Middle frontal gyrus (tissue), 1 donor: ENCODE measurements at regions not wholly inside any gene's neighbourhood (a gene's known extent, or its start where the extent isn't known, plus 50 kb on each side); places are given as distances from the start of the nearest gene placed in this dataset.

Experiments
- DNase-seq: peaks from one replicate; pipeline ENCODE4 v3.0.0-alpha.2; 2015; ENCODE audit warnings: low spot score; ENCODE audit errors: extremely low spot score

DNA sequence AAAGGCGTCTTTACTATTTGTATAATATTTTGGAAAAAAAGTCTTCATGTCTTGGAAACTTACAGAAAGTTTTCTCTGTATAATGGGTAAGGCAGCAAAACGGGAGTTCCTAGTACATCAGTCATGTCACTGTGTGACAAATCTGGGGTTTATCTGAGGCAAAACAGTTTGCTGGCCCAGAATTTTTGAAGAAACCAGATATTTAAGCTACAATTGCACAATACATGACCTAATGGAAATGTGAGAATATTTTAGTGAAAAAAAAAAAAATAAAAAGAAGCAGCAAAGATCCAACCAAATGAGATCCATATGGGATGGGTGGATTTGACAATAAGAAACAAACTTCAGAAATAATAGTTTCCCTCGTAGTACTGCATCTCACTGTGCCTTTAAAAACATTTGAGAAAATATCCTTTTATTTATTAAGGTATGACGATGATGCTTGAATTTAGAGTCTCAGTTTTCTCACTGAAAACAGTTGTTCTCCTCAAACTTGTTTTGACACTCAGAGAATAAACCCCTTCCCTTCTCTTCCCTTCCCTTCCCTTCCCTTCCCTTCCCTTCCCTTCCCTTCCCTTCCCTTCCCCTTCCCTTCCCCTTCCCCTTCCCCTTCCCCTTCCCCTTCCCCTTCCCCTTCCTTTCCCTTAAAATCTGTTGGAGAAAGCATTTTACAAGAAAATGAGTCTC lies 180.5 kb upstream of the TUT7 start:
- DNase-seq = no peak

DNA sequence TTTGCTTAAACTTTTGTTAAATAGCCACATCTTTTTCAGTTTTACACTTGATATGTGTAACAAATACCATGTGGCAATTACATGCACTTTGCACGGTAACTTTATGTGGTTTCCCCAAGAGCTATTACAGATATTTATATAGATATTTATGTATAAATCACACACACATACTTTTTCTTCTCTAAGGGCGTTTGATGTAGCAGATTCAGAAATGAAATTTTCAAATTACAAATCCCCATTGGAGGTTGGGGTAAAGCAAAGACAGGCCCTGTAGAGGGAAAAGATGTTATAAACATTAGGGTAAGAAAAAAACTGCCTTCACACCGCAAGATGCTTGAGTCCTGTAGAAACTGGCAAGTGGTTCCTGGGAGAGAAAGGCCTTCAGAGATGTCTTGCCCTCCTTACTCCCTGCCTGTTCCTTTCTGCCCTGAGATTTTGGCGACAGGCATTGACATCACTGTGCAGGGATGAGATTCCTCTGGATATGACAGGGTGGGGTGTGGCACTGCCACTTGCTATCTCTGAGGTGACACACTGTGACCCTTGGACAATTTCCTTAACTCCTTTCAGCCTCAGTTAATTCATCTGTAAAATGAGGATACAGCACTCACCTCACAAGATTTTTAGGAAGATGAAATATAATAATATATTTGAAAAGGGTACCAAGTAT lies 177.9 kb upstream of the TUT7 start:
- no peak for DNase-seq

DNA sequence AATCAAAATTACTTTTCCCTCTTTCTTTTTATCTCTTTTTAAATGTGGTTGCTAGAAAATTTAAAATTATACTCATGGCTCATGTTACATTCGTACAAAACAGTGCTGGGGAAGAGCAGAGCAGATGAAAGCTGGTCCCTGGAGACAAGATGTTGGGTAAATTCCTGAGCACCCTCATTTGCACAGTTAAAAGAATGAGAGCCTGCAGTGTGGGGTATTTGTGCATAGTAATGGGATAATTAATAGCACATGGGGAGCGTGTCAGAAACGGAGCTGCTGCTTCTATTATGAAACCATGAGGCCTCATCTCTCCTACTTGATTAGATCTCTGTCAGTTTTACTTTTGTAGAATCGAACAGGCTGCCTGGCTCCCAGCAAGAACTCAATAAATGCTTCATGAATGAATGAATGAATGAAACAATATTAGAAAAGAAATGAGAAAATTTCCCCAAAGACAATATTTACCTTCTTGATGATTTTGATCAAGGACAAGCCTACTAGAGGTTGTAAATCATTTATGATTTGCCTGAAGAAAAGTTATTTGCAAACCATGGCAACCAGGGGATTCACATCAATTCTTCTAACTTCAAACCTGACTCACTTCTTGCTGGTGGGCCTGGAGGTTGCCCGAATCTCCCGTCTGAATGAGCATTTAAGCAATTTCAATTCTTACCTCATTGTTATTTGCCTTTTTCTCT lies 177.2 kb upstream of the TUT7 start:
- DNase-seq = no peak

DNA sequence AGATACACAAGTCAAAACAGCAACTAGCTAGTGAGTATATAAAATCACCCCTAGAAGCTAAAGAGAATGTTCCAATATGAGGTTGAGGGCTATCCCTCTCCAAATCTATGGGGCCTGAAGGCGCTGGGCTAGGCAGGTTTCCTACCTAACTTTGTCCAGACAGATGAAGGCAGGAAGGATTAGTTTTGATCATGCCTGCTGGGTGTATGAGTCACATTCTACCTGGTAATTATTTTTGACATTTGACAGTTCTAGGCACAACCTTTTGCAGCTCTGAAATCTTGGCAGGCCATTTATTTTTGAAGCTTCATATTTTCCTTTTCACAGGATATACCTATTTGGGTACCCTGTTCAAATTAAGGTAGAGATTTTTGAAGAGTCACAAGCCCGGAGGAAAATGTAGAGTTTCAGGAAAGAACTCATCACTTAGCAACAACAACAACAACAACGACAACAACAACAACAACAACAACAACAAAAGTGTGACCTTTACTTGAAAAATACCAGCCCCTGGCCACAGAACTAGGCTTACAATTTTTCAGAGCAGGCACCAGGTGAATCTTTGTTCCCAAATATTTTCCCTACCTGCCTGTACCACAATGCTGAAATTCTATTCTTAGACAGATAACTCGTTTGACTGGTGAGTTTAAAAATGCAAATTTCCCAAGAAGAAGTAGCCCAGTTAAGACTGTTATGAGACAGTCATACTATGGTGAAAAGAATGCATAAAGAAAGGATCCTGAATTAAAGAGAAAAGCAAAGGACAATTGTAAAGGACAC lies 175.5 kb upstream of the TUT7 start:
- no peak for DNase-seq

DNA sequence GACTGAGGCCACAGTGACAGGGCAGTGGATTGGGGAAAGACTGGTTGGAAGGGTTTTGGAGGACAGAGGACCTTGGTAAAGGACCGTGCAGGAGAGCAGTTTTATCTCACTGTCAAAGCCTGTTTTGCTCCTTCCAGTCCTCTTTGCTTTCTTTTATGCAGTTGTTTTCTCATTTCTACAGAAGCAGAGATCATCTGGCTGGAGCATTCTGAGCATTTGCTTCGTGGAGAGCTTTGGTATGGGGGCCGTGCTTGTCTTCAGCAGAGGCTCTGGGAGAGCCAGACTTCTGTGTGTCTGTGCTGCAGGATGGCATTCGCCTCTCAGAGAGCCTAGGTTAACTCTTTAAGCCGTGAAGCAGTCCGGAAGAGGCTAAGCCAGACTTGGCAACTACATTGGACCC lies 171.8 kb upstream of the TUT7 start:
- DNase-seq = no peak

DNA sequence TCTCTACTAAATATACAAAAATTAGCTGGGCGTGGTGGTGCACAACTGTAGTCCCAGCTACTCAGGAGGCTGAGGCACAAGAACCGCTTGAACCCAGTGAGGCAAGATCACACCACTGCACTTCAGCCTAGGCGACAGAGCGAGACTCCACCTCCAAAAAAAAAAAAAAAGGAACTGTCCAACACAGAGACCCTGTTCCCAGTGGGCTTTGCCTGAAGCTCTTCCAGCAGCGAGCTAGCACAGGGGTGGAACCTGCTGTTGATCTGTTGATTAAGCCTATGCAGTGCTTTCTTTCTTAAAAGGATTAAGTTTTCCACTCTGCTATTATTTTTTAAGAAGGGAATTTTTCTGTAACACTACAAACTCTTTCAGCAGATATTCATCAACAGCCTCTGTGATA lies 171.0 kb upstream of the TUT7 start:
- no peak for DNase-seq

DNA sequence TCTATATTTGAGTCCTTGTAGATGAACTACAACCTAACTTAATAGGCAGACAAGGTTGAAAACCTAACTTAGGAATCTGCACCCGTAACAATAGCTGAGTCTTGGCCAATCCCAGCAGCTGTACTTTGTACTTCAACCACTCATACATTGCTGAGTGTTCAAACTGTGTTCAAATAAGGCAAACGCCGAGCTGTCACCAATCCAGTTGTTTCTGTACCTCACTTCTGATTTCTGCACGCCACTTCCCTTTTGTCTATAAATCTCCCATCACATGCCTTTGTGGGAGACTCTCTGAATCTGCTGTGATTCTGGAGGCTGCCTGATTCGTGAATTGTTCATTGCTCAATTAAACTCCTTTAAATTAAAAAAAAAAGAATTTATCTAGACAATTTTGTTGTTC lies 167.8 kb upstream of the TUT7 start:
- DNase-seq = no peak

DNA sequence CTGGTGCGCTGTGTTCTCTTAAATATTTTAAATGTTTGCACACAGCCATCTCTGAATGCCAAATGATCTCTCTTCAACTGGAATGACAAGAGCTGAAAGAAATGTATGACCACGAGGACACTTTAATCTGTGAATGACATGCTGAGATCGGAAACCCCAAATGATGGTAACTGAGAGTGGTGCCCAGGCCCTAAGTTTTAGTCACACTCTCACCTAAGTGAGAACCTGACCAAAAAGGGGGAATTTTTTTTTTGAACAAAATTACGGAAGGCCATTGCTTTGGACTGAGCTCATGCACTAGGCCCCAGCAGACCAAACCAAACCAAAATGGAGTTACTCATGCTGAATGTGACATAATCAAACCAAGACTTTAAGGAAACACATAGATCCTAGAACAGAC lies 167.1 kb upstream of the TUT7 start:
- no peak for DNase-seq

DNA sequence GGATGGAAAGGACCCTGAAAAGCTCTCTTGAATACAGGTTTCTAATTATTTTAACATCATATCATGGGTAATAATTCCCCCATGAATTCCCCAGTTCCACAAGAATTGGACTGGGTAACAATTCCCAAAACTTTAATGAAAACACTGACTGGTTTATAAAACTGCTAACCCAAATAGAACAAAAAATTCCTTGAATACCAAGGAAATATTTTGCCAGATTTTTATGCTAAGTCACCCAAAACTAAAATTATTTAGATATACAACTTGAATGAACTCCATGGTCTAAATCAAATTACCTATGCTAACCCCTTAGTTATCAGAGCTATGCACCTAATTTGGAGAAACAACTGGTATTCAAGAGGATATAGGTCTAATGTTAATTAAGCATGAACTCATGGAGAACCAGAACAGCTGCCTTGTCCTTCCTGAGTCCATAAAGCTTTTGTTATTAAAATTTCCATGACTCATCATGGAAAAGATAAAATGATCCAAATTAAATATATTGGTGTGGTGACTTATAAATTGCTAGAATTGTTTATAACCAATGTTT lies 164.9 kb upstream of the TUT7 start:
- no peak for DNase-seq

DNA sequence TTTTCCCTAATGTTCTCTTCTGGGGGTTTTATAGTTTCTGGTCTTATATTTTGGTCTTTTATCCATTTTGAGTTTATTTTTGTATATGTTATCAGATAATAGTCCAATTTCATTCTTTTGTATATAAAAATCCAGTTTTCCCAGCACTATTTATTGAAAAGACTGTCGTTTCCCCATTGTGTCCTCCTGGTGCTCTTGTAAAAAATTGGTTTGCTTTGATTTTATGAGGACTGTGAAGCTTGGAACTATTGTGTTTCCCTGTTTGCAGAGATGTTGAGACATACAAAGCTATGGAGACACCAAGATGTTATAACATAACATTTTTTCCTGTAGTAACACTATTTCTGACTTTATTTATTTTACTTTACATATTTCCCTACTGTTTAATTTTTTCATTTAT lies 163.3 kb upstream of the TUT7 start:
- DNase-seq = no peak

DNA sequence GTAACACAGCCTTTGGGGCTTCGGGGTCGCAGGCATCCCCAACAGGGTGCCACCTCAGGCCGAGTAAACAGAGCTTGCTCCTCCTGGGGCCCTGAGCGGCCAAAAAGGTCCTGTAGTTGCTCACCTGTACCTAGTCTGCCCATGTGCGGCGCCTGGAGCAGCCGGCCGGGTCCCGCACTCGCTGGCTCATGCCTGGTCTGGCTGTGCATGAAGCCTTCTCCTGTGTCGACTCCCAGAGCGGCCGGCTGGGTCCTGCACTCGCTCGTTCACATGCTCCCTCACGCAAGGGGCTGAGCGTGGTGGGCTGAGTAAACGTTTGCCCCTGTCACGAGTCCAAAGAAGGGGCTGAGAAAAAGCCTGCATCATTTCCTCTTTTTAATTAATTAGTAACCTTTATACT lies 162.4 kb upstream of the TUT7 start:
- DNase-seq = no peak

DNA sequence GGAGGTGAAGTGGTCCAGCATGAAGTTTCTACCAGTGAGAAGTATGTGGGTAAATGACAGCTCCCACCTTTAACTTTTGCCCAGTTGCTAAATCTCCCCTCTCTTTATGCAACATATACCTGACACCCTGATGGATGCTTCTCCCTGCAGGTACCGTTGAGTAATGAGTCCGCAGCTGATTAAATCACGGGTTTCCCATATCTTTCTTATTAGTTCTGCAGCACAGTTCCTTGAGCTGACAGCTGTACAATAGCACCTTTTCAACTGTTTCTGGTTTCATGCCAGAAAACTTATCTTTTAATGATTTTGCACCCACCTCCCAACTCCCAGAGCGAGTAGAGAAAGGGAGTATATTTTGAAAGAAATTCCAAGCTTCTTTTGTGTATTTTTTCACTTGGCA lies 161.0 kb upstream of the TUT7 start:
- no peak for DNase-seq

DNA sequence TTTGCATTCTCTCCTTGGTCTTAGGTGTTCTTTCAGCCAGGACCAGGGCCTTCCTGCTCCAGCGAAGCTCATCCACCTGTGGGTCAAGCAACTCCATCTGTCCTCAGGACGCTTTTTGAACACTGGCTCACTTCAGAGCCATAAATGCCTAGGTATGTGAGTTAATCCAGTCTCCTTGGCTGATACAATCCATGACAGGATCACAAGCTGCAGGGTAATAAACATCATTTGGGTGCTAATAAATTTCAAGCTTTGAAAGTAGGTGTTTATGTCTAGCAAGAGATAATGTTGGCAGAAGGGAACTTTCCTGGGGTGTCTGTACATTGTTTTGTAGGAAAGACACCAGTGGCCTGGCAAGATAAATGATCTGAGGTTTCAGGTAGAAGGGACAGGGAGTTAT lies 159.2 kb upstream of the TUT7 start:
- no peak for DNase-seq

DNA sequence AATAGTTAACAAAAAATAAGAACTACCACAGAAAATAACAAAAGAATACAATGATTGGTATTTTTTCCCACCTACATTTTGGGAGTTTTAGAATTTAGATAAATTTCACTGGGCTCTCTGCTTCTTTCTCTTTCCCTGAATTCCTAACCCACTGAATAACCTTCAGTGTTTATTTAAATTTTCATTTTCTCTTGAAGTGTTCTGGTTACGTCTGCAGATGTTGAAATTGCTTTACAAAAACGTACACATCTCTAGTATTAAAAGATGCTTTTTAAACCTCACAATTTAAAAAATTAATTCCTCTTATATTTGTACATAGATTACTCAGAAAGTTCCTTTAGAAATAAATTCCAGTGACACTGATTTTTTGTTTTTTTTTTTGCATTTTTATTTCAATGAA lies 158.7 kb upstream of the TUT7 start:
- no peak for DNase-seq

DNA sequence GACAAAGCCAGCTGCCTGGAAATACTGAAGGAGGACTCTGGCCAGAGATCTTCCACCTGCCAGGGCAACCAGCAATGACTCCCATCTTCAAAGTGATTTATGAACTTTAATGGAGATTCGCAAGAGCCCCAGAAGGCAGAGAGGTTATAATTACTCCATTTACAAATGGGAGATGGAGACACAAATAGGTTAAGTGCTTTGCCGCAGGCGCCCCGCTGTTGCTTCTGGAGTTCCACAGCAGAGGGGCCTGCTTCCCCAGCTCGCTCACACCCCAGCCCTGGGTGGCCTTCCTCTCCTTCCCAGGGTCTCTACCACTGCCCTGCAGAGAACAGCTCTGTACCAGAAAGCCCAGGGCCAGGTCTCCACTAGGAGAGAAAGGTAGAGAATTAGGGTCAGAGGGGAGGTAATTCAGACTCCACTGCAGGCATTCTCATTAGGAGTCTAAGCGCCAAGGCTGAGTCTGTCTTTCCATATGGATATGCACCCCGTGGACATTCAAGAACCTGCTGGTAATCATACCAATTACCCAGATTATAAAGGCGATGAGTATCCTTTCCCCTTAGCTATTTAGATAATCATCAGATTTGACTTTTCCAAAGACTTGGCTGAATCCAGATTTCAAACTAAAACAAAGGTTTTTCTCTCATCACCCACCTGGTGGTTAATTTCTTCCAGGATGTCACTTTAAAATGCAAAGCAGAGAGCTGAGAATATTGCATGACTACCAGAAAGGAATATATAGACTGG lies 157.6 kb upstream of the TUT7 start:
- DNase-seq = no peak

DNA sequence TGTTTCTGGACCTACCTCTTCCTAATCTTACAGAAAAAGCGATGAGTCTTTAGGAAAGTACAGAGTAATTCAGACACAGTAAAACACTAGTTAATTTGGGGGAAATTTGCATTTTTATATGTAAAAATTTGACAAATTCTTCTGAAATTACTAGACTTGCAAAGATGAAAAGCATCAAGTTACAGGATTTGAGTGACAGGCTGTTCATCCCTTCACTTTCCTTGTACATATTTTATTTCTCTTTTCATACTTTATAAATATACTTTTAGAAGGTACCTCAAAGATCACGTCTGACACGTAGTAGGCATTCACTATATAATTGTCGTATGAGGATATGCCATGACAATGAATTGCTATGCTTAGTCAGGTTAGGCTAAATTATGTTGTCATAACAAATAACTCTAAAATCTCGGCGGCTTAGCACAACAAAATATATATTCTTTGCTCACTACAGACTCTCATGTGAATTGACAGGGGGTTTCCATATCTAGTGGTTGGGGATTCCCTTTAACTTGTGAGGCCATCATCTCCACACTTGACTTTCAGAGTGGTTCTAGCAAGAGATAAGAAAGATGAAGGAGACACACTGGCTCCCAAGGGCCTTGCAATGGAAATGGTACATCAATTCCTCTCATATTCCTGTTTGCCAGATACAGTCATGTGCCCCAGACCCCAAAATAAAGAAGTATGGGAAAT lies 154.1 kb upstream of the TUT7 start:
- no peak for DNase-seq

DNA sequence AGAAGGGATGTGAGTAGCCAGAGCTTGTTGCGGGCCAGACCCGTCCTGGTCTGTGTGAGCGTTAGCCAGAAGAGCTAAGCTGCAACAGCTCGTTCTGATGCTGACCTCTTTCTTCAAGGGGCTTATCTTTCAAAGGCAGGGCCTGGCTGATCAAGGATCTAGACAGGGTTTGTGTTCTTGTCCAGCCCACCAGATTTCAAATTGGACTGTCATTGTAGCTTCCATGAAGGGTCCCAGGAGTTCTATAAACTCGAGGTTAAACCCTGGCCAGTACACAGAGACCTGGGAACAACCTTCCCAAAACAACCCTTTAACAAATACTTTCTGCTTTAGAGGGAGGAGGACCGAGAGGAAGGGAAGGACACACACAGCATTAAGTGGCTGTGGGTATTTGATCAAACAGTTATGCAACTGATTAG lies 153.0 kb upstream of the TUT7 start:
- DNase-seq = no peak

DNA sequence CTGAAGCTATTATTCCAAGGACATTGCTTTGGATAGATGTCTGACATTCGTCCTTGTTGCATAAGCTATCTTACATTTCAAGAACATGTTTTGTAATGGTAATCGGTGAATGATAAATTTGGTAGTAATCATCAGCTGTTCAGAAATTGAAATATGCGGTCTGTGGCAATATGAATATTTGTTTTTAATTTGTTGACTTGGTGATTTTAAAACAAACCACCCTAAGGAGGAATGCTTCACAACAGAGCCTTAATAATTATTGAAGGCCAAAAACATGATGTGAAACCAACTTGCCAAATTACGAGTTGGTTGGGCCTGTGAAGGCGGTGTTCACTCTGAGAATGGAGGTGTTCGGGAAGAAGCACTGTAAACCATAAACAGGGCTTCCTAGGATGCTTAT lies 149.7 kb upstream of the TUT7 start:
- no peak for DNase-seq

DNA sequence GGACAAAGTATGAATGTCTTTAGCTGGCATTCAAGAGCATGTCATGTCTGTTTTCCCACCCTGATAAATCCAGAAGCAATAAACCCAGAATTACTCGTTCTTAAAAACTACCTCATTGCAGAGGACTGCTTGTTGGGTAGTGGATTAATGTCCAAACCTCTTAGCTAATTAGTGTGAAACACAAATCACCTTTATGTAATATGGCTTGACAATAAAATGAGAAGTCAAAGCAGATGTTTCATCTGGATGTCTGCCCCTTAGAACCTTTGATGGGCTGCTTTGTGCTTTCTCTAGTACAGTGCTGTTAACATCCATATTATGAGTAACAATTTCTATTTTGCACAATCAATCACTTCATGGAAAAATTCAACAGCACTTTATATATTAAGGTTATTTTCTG lies 149.1 kb upstream of the TUT7 start:
- DNase-seq = no peak

DNA sequence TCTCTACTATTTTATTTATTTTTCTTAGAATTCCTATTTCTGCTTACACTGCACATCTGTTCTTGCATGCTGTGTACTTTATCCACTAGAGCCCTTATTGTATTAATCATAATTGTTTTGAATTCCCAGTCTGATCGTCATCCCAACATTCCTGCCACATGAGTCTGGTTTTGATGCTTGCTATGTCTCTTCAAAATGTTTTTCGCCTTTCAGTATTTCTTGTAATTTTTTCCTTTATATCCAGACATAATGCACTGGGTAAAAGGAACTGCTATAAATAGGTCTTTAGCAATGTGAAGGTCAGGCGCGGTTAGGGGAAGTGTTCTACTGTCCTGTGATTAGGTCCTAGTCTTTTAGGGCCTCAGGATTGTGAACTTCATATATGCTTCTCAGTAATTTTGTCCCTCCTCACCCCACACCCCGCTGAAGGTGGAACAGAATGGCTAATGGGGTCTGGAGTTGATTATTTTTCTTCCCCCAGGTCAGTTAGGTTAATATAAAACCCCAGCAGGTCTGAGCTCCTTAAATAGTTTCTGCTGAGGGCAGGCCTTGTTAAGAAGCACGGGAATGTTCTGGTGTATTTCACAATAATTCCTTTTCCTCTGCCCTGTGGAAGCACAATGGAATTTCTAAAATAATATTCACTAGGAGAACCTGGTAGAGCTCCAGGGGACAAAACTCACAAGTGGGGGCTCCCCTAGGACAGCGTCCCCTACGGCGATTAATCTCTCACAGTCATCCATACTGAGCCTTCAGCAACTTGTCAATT lies 146.6 kb upstream of the TUT7 start:
- no peak for DNase-seq
